ENCODE measurements at regions not wholly inside any gene's neighbourhood (a gene's known extent, or its start where the extent isn't known, plus 50 kb on each side); places are given as distances from the start of the nearest gene placed in this dataset.
"Not testable (repeated sequence)": the region's sequence is repeated elsewhere in the genome, so short reads cannot be mapped to it uniquely, and the experiment has no call there.

- FAIRE-seq, result no peak
Measured at GRCh38 chr16:35102780-35103403, 1643.5 kb downstream of the TP53TG3F start.

- not testable (repeated sequence) for FAIRE-seq
Measured at GRCh38 chr16:35111772-35112171, 1652.4 kb downstream of the TP53TG3F start.

GRCh38 chr16:35131429-35131828 lies 1672.0 kb downstream of the TP53TG3F start:
- no peak for FAIRE-seq

GRCh38 chr16:35134471-35134870 lies 1675.1 kb downstream of the TP53TG3F start:
- no peak for FAIRE-seq

DNA sequence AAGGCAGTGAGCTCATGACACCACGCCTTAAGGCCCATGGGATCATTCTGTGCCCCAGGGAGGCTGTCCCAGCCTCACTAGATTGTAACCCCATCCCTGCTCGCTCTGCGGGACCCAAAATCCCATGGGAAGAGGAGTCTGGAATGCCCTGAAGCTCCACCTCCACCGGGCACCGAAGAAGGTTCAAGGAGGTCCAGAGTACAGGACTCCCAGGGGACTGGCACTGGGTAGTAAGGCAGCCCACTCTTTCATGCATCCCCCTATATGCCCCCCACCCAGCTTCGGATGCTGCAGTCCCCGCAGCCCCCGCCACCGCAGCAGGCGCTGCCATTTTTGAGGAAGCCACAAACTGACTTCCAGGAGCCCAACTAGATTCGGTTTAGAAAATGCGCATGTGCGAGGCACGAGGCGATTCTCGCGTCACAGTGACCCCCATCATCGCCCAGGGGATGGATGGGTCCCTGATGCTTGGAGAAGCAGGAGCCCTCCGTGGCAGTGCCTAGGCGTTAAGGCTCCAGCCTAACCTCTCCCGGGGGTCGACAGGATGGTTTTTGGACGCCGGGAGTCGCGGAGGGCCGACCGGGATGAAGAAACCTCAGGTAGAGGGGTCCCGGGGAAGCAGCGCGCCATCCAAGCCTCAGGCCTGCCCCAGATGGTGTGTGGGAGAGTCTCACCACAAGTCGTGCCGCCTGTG lies 1681.0 kb downstream of the TP53TG3F start:
- FAIRE-seq, result no peak

GRCh38 chr16:35141303-35141702 lies 1681.9 kb downstream of the TP53TG3F start:
- no peak for FAIRE-seq

DNA sequence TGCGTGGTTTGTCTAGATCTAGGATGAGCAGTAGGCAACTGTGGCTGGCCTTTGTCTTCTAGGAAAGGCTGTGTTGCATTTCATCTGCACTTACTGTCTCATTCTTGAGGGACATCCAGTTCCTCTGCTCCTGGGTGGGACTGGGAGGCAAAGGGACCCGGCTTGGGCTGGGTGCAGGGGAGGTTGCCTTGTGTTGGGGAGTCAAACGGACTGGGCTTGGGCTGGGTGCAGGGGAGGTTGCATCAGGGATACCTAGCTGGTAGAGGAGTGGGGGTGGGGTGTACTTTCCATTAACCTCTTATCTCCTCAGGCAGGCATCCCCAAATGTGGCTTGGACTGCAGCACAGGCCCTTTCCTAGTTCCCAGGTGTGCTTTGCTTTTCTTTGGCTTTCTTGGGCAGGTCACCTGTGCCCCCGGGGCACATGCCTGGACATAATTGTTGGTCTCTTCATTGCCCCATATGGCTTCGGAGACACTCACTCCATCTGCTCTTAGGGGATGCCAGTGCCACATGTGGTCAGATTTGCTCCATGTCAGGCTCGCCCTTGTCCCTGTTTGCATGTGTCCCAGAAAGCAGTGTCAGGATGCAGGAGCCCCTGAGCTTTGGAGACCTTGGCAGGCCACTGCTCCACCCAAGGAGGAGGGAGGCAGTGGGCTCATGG lies 1682.9 kb downstream of the TP53TG3F start:
- FAIRE-seq, result no peak

DNA sequence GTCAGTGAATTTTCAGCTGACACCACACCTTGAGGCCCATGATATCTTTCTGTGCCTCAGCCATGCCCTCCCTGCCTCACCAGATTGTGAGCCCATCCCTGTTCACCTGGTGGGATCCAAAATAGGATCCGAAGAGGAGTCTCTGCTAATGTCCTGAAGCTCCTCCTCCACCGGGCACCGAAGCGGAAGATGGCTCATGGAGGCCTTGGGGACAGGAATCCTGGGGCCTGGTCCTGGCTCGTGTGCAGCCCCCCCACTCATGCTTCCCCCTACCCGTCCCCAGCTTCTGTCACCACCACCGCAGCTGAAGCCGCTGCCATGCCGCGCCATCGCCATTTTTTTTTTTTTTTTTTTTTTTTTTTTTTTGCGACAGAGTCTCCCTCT lies 1683.4 kb downstream of the TP53TG3F start:
- FAIRE-seq, result no peak

DNA sequence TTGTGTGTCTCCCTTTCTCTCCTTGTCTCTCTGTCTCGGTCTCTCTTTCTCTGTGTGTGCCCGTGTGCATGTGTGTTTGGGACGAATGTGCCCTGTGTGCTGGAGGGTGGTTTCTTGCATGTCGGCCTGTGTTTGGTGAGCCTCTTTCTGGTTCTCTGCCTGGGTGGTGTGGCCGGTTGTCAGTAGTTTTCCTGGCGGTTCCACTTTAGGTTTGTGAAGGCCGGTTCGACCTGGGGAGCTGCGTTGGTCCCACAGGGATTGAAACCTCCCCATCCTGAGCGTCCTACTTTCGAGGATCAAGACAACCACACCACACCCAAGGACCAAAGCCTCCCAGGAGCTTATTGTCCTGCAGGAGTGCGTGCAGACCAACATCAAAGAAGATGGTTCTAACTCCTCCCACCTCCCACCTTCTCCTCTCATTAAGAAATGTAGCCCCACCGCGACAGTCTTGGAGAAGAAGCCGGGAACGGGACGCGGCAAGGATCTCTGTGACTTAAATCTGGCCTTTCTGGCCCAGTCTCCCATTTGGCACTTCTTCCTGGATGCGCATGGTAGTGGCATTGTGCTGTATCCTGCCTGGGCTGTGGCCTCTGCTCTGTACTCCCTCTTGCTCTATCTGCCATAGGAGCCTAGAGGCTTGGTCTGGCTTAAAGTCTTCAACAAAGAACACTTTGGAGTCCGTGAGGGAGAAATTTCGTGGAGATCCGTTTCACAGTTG lies 1685.0 kb downstream of the TP53TG3F start:
- FAIRE-seq, result no peak

GRCh38 chr16:35146031-35146710 lies 1686.8 kb downstream of the TP53TG3F start:
- FAIRE-seq, result no peak

GRCh38 chr16:35146723-35147458 lies 1687.5 kb downstream of the TP53TG3F start:
- no peak for FAIRE-seq

GRCh38 chr16:35147556-35148504 lies 1688.4 kb downstream of the TP53TG3F start:
- no peak for FAIRE-seq

DNA sequence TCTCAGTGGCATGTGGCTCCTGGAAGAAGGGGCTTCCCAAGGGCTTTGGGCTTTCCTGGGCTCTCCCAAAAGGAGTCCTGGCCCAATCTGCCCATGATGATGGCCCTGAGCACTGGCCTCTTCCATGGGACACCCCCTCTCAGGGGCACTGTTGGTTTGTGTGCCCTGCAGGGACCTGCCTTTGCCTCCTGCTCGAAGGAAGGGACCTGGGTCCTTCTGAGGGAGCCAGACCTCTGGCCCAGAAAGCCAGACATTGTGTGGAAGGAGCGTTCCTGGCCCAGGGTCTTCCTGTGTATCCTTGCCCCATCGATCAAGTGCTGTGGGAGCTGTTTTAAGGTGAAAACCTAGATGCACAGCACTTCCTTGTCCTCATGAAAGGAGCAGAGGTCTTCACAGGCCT lies 1689.3 kb downstream of the TP53TG3F start:
- no peak for FAIRE-seq

DNA sequence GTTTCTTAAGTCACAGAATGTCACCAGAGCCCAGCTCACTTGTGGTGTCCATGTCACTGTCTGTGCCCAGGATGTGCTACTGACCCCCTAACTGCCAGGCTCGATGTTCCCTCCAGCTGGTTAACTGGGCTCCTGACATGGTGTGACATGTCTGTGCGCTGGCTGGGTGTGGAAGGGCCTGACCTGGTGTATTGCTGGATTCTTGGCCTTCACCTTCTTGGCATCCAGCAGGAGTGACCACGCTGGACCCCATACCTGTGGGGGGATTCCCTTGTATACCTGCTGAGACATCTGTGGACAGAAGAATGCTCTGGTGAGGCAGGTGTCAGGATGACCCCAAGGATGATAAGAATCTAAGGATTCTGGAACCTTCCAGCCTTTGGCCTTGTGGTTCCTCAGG lies 1690.1 kb downstream of the TP53TG3F start:
- FAIRE-seq, result no peak

DNA sequence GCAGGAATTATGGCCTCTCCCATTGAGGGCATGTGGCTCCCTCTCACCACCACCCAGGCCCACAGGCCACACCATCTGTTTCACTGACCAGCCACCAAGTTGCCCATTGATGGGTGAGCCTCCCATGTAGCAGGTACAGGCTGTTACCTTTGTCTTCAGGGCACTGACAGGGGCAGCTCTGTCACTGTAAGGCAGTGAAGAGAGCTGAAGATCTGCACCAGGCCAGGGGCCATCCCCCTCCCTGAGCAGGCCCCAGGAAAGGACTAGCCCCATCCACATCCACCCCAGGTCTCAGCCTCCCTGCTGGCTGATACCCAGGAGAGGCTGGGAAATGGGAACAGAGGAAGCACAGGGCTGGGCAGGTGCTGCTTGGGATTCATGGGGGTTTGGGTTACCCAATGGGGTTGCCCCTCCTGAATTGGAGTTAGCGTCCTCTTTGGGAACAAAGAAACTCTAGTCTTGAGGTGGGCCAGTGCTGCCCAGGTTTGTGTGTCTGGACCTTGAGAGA lies 1691.4 kb downstream of the TP53TG3F start:
- FAIRE-seq, result no peak

DNA sequence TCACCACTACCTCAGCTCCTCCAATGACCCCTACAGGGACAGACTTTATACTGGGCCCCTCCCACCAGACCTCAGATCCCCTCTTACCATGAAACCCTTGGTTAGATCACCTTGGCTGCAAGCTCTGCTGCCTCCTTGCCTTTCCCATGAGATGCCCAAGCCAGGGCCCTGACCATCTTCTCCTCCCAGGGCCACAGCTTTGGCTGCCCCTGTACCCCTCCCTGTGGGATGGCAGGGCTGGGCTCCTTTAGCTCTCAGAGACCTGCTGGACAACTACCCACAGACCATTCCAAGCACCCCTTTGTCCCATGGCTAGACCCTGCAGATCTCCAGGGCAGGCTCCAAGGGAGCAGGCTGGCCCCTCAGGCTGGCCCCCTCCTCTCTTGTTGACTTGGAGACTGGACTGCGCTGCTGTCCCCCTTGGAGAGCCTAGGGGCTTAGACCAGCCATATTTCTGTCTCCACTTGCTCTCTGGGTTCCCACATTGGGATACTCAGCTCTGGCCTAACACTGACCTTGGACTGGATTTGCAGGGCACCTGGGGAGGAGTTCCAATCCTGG lies 1692.7 kb downstream of the TP53TG3F start:
- no peak for FAIRE-seq

- no peak for FAIRE-seq
Measured at GRCh38 chr16:35154627-35155026, 1695.2 kb downstream of the TP53TG3F start.

DNA sequence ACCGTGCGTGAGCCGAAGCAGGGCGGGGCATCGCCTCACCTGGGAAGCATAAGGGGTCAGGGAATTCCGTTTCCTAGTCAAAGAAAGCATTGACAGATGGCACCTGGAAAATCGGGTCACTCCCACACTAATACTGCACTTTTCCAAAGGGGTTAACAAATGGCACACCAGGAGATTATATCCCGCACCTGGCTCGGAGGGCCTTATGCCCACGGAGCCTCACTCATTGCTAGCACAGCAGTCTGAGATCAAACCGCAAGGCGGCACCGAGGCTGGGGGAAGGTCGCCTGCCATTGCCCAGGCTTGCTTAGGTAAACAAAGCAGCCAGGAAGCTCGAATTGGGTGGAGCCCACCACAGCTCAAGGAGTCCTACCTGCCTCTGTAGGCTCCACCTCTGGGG lies 1698.1 kb downstream of the TP53TG3F start:
- not testable (repeated sequence) for FAIRE-seq

DNA sequence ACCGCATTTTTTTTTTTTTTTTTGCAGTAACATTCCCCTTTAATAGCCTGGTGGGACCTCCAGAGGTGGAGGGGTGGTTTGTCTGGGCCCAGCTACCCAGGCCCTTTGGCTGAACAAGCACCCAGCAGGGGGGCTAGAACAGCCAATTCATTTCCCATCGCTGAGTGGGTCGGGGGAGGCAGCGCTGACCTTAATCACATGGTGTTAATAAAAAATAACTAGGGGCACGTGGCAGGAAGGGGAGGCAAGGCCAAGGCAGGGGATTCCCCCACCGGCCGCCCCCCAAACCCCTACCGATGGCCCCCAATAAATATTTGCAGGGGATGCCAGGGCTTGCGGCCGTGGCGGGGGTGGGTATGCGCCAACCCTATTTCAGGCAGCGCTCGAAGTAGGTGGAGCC lies 1709.9 kb downstream of the TP53TG3F start:
- not testable (repeated sequence) for FAIRE-seq

GRCh38 chr16:35170061-35170460 lies 1710.6 kb downstream of the TP53TG3F start:
- not testable (repeated sequence) for FAIRE-seq

Measured in TTC549 (cell line).